ENCODE measurements at regions not wholly inside any gene's neighbourhood (a gene's known extent, or its start where the extent isn't known, plus 50 kb on each side); places are given as distances from the start of the nearest gene placed in this dataset.

DNA sequence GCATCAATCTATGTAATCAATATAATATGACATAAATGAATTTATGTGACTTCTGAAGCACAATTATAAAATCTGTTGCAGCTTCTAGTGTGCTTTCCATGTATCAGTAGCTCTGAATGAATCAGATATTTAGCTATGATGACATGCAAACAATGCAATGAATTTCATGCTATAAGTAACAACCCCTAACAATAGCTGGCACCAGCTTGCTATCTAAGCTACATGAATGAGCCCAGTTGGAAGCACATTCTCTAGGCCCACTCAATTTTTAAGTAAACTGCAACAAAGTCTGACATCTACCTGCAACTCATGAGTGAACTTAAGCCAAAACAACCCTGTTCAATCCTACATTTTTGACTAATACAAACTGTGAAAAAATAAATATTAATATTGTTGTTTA lies 507.3 kb upstream of the ROBO1 start:
- no peak for TF ChIP-seq POLR2A (IDR thresholded peaks at IDR 0.05)
- TF ChIP-seq, protein P1, sequence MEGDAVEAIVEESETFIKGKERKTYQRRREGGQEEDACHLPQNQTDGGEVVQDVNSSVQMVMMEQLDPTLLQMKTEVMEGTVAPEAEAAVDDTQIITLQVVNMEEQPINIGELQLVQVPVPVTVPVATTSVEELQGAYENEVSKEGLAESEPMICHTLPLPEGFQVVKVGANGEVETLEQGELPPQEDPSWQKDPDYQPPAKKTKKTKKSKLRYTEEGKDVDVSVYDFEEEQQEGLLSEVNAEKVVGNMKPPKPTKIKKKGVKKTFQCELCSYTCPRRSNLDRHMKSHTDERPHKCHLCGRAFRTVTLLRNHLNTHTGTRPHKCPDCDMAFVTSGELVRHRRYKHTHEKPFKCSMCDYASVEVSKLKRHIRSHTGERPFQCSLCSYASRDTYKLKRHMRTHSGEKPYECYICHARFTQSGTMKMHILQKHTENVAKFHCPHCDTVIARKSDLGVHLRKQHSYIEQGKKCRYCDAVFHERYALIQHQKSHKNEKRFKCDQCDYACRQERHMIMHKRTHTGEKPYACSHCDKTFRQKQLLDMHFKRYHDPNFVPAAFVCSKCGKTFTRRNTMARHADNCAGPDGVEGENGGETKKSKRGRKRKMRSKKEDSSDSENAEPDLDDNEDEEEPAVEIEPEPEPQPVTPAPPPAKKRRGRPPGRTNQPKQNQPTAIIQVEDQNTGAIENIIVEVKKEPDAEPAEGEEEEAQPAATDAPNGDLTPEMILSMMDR (IDR thresholded peaks at IDR 0.05): no peak
